Vagina (tissue), 2 donors: ENCODE measurements at regions not wholly inside any gene's neighbourhood (a gene's known extent, or its start where the extent isn't known, plus 50 kb on each side); places are given as distances from the start of the nearest gene placed in this dataset.

ENCODE experiments used
- DNase-seq, 2 donors: peaks; one replicate each; pipeline ENCODE4 v3.0.0-alpha.2; 2017; ENCODE audit errors: extremely low spot score in 2 of 2
- H3K27ac ChIP-seq: fragments of 200-600 bp; sonication (generic); one replicate; pipeline ENCODE4 v1.5.1; 2019
- H3K27me3 ChIP-seq: fragments of 200-600 bp; sonication (generic); one replicate; pipeline ENCODE4 v1.5.1; 2019
- H3K36me3 ChIP-seq, 2 donors: fragments of 200-600 bp; sonication (generic); one replicate each; pipeline ENCODE4 v1.5.1; 2017 to 2019
- H3K4me1 ChIP-seq: fragments of 200-600 bp; sonication (generic); one replicate; pipeline ENCODE4 v1.5.1; 2019
- H3K4me3 ChIP-seq, 2 donors: fragments of 200-600 bp; sonication (generic); 1 replicate in 1 of 2; 2 replicates in 1 of 2; pipeline ENCODE4 v1.5.1; 2016 to 2019
- H3K9me3 ChIP-seq: fragments of 200-600 bp; sonication (generic); one replicate; pipeline ENCODE4 v1.5.1; 2019
- CTCF ChIP-seq, 3 experiments: fragments of 450-650 bp in 2 of 3; fragments of 200-600 bp in 1 of 3; sonication (generic) in 1 of 3; IDR thresholded peaks; one replicate each; pipeline ENCODE4 v1.5.1; 2017 to 2019; ENCODE audit warnings: antibody characterized with exemption in 3 of 3, mild to moderate bottlenecking in 2 of 3, moderate library complexity in 2 of 3
- POLR2A ChIP-seq, 2 donors: fragments of 450-650 bp; IDR thresholded peaks; one replicate each; pipeline ENCODE4 v1.6.1; 2017; ENCODE audit warnings: antibody characterized with exemption in 2 of 2, mild to moderate bottlenecking in 2 of 2, moderate library complexity in 2 of 2
- POLR2AphosphoS5 ChIP-seq, 2 donors: sonication (generic); formaldehyde crosslinking; IDR thresholded peaks; one replicate each; pipeline ENCODE4 v1.9.0; 2017; ENCODE audit warnings: antibody characterized with exemption in 2 of 2, mild to moderate bottlenecking in 2 of 2, low read depth in 1 of 2; ENCODE audit not compliant: insufficient read depth in 1 of 2
- intact Hi-C: fragments of 100-400 bp; cut with DNase I; formaldehyde crosslinking; loops from one replicate; pipeline ENCODE4 v1.15.1; 2023

DNA sequence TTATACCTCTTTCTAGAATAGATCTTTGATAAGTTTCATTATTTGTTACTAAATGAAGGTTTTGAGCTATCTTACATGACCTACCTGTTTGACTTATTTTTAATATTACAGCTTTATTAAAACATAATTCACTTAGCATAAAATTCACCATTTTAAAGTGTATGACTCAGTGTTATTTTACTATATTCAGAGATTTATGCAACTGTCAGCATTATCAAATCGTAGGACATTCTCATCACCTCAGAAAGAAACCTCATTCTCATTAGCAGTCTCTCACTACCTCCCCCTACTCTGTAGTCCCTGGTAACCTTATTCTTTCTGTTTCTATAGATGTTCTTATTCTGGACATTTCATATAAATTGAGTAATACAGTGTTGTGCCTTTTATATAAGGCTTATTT is 207.9 kb upstream of the FOXP2 start:
- no peak for DNase-seq
- Histone ChIP-seq H3K27me3 (no peaks in the 10 kb centered on the region), H3K4me3 (no peak overlapping the region), H3K36me3 (no peaks in the 10 kb centered on the region), H3K27ac (no peak overlapping the region), H3K9me3 (no peaks in the 10 kb centered on the region), H3K4me1 (no peaks in the 10 kb centered on the region)
- no peak for TF ChIP-seq POLR2AphosphoS5 (IDR thresholded peaks at IDR 0.05; ENCODE audit: insufficient read depth in 1 of 2, low read depth in 1 of 2)
- no peak for TF ChIP-seq POLR2A (IDR thresholded peaks at IDR 0.05)
- no peak for TF ChIP-seq CTCF (IDR thresholded peaks at IDR 0.05)
- intact Hi-C loops = no loop called here

DNA sequence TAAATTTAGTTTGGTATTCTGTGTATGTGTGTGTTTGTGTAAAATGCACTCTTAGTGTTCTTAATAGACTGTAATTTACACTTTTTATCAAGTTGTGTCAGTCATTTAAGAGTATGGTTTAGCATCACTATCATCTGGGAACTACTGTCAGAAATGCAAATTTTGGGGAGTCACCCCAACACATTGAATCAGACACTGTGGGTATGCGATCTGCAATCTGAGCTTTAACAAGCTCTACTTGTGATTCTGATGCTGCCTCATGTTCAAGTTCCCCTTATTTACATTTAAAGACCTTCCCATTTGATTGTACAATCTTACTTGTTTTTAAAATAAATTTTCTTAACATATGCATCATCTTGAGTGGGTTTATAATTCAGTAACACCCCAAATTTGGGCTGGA is 218.1 kb upstream of the FOXP2 start:
- Histone ChIP-seq H3K27ac (no peak overlapping the region), H3K27me3 (no peaks in the 10 kb centered on the region), H3K4me1 (no peaks in the 10 kb centered on the region), H3K4me3 (no peak overlapping the region), H3K9me3 (no peaks in the 10 kb centered on the region), H3K36me3 (no peaks in the 10 kb centered on the region)
- intact Hi-C loops = no loop called here
- DNase-seq = no peak
- no peak for TF ChIP-seq POLR2AphosphoS5 (IDR thresholded peaks at IDR 0.05; ENCODE audit: insufficient read depth in 1 of 2, low read depth in 1 of 2)
- no peak for TF ChIP-seq CTCF (IDR thresholded peaks at IDR 0.05)
- TF ChIP-seq POLR2A (IDR thresholded peaks at IDR 0.05) = no peak

- intact Hi-C loops = no loop called here
- no peaks in the 10 kb centered on the region for H3K27me3 ChIP-seq
- no peak overlapping the region for H3K27ac ChIP-seq
- H3K9me3 ChIP-seq = no peaks in the 10 kb centered on the region
- no peak overlapping the region for H3K4me3 ChIP-seq
- no peak for DNase-seq
- TF ChIP-seq POLR2A (IDR thresholded peaks at IDR 0.05) (no peak), CTCF (IDR thresholded peaks at IDR 0.05) (no peak), POLR2AphosphoS5 (IDR thresholded peaks at IDR 0.05; ENCODE audit: insufficient read depth in 1 of 2, low read depth in 1 of 2) (no peak)
- no peaks in the 10 kb centered on the region for H3K36me3 ChIP-seq
- no peaks in the 10 kb centered on the region for H3K4me1 ChIP-seq
Observed at GRCh38 chr7:114190387-114190786, 224.2 kb upstream of the FOXP2 start.

DNA sequence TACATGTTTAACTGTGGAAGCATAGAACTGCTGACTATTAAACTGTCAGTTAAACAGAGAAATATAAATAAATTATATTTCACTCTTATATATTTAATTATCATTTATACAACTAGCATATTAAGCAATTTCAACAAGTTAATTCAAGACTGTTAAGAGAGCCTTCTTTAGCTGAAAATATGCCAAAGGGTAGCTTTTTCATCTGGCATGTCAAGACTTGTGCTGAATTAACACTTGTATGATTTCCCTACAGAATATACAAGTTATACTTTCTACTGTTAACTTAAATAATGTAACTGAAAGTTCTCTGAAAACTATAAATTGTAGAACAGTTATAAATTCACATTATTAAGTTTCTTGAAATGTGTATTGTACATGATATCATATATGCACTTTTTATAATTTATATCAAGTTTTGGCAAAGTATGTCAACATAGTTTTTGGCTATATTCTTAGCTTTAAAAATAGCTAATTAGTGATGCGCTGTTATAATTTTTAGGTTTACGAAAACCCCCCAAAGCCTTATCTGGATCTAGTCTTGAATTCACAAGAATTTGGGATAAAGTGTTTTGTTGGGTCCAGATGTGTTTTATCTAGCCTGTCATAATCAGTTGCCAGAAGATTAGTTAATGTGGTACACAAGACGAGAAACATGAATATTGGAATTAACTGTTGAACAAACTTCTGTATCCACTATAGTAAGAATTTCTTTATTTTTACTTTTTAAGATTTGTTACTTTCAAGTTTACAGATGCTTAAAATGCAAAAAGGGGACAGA is 231.1 kb upstream of the FOXP2 start:
- H3K36me3 ChIP-seq = no peaks in the 10 kb centered on the region
- no peak overlapping the region for H3K27ac ChIP-seq
- H3K27me3 ChIP-seq = no peaks in the 10 kb centered on the region
- H3K4me1 ChIP-seq = no peaks in the 10 kb centered on the region
- DNase-seq = no peak
- no peak overlapping the region for H3K4me3 ChIP-seq
- H3K9me3 ChIP-seq = no peaks in the 10 kb centered on the region
- TF ChIP-seq POLR2AphosphoS5 (IDR thresholded peaks at IDR 0.05; ENCODE audit: insufficient read depth in 1 of 2, low read depth in 1 of 2) = no peak
- TF ChIP-seq POLR2A (IDR thresholded peaks at IDR 0.05) = no peak
- no peak for TF ChIP-seq CTCF (IDR thresholded peaks at IDR 0.05)
- intact Hi-C loops = no loop called here

DNA sequence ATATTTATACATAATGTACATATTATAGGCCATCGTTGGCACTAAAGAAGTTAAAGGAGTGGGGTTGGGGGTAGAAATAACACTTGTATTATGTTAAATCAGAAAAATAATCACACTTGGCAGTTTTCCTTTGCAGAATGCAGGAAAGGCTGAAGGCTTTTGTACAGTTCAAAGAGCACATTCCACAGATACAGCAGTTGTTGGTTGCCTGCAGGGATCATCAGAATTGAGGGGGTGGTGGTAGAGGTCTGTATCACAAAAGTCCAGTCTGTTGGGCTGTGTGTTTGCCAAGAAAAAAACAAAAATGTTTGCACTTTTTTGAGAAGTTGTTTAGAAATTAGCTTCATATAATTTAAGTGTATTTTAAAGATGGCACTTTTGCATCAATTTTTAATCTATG is 231.8 kb upstream of the FOXP2 start:
- H3K9me3 ChIP-seq = no peaks in the 10 kb centered on the region
- intact Hi-C loops = no loop called here
- DNase-seq = no peak
- H3K4me3 ChIP-seq = no peak overlapping the region
- no peaks in the 10 kb centered on the region for H3K27me3 ChIP-seq
- TF ChIP-seq CTCF (IDR thresholded peaks at IDR 0.05) (no peak), POLR2A (IDR thresholded peaks at IDR 0.05) (no peak), POLR2AphosphoS5 (IDR thresholded peaks at IDR 0.05; ENCODE audit: insufficient read depth in 1 of 2, low read depth in 1 of 2) (no peak)
- H3K36me3 ChIP-seq = no peaks in the 10 kb centered on the region
- H3K4me1 ChIP-seq = no peaks in the 10 kb centered on the region
- H3K27ac ChIP-seq = no peak overlapping the region
